ENCODE measurements at regions not wholly inside any gene's neighbourhood (a gene's known extent, or its start where the extent isn't known, plus 50 kb on each side); places are given as distances from the start of the nearest gene placed in this dataset.

DNA sequence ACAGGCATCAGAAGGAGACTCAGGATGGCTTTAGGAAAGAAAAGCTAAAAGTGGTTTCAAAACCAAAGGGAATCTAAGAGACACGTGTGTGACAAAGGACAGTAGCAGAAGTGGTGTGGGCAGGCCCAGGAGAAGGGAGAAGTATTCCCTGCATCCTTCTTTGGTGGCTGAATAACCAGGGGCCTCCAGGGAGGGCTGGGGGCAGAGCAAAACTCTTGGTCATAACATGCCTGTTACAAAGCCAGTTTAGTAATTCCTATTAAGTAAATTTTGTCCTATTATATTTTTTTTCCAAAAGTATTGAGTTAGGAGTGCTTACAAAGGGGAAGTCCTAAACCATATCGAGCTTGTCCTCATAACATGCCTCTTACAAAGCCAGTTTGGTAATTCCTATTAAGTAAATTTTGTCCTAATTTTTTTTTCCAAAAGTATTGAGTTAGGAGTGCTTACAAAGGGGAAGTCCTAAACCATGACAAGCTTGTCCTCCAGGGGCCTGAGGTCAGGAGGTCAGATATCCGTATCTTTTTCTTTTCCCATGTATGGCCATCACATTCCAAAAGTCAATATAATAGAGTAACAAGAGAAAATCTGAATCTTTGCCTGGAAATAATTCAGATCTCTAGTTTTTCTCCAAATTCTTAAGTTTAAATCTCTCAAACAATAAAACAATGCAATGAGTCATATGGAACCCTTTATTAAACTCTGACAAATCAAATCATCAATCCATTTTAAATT is 509.2 kb downstream of the LTN1 start:
- TF ChIP-seq CTCF (IDR thresholded peaks at IDR 0.05) = no peak
- TF ChIP-seq POLR2A (IDR thresholded peaks at IDR 0.05) = no peak
